ENCODE measurements at regions not wholly inside any gene's neighbourhood (a gene's known extent, or its start where the extent isn't known, plus 50 kb on each side); places are given as distances from the start of the nearest gene placed in this dataset.
"Not testable (repeated sequence)": the region's sequence is repeated elsewhere in the genome, so short reads cannot be mapped to it uniquely, and the experiment has no call there.

- no peaks in the 10 kb centered on the region for H4K20me1 ChIP-seq
- H3K27me3 ChIP-seq = peaks cover 58% of the 10 kb centered on the region
- H3K9me3 ChIP-seq = no peaks in the 10 kb centered on the region
- H3K4me1 ChIP-seq = peaks cover 10% of the 10 kb centered on the region
- H3K27ac ChIP-seq = peak overlapping the region; percentile 7; the same call in 1 of the 2 replicates
- H3K4me2 ChIP-seq = peak overlapping the region; percentile 90
- TF ChIP-seq Cebpa-rat (IDR thresholded peaks at IDR 0.05) = no peak
- H3K36me3 ChIP-seq = no peaks in the 10 kb centered on the region
- H3K9ac ChIP-seq = peak overlapping the region; percentile 48
- peak overlapping the region; percentile 78 for H3K4me3 ChIP-seq
These were observed 81.5 kb downstream of the CHRNA1 start for GRCh38 chr2:174682578-174683391.

- no peak for TF ChIP-seq Cebpa-rat (IDR thresholded peaks at IDR 0.05)
- H3K9me3 ChIP-seq = no peaks in the 10 kb centered on the region
- H3K9ac ChIP-seq = peak overlapping the region; percentile 48
- no peaks in the 10 kb centered on the region for H4K20me1 ChIP-seq
- peaks cover 10% of the 10 kb centered on the region for H3K4me1 ChIP-seq
- H3K4me3 ChIP-seq = peak overlapping the region; percentile 78
- H3K27ac ChIP-seq = peak overlapping the region; percentile 7; the same call in 1 of the 2 replicates
- peaks cover 58% of the 10 kb centered on the region for H3K27me3 ChIP-seq
- H3K36me3 ChIP-seq = no peaks in the 10 kb centered on the region
- peak overlapping the region; percentile 90 for H3K4me2 ChIP-seq
These were observed 82.2 kb downstream of the CHRNA1 start for GRCh38 chr2:174682007-174682577.

DNA sequence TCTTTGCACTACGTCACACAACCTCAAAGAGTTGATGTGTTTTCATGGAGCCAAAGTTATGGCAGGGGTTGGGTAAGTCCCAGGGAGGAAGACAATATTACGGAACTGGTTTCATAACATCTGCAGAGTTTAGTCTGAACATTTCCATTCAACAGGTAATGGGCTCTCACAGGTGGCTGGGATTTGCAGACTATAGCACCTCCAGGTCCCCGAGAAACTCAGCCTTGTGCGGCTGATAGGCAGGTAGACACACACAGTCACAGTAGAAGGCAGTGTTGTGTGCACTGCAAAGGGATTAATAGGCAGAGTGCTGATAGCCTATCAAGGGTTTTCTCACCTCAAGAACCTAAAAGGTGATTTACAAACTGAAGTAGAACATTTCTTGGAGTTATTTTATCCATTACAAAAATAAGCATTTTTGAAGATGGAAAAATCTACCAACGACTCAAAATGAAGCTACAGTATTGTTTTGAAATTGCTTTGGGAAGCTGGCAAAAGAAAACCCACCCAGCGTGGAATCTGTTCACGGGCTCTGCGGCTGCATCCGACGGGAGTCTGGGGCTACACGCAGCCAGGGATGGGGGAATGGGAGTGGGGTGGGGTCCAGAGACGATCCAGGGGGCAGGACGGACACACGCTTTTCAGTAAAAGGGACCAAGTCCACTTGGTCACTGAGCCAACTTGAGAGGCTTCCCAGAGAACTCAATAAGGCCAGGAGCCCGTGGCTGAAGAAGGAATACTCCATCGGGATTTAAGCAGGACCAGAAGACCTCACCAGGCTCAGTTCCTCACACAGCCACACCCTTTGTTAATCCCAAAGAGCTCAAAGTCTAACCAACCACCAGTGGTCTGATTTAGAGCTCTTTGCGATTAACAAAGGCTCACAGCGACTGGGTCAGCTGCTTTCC lies 82.9 kb downstream of the CHRNA1 start:
- Histone ChIP-seq H3K36me3 (no peaks in the 10 kb centered on the region), H3K27ac (no peak overlapping the region), H4K20me1 (no peaks in the 10 kb centered on the region), H3K9ac (no peak overlapping the region), H3K4me2 (peak overlapping the region; percentile 90), H3K9me3 (no peaks in the 10 kb centered on the region), H3K4me1 (peaks cover 10% of the 10 kb centered on the region), H3K4me3 (peak overlapping the region; percentile 78), H3K27me3 (peaks cover 58% of the 10 kb centered on the region)
- TF ChIP-seq Cebpa-rat (IDR thresholded peaks at IDR 0.05) = no peak

GRCh38 chr2:174680221-174680620 lies 82.6 kb upstream of the WIPF1 start:
- H3K27me3 ChIP-seq = peaks cover 58% of the 10 kb centered on the region
- no peak overlapping the region for H3K27ac ChIP-seq
- no peak overlapping the region for H3K4me3 ChIP-seq
- TF ChIP-seq Cebpa-rat (IDR thresholded peaks at IDR 0.05) = no peak
- no peaks in the 10 kb centered on the region for H3K36me3 ChIP-seq
- H4K20me1 ChIP-seq = no peaks in the 10 kb centered on the region
- no peak overlapping the region for H3K9ac ChIP-seq
- no peak overlapping the region for H3K4me2 ChIP-seq
- H3K9me3 ChIP-seq = no peaks in the 10 kb centered on the region
- H3K4me1 ChIP-seq = peaks cover 10% of the 10 kb centered on the region

DNA sequence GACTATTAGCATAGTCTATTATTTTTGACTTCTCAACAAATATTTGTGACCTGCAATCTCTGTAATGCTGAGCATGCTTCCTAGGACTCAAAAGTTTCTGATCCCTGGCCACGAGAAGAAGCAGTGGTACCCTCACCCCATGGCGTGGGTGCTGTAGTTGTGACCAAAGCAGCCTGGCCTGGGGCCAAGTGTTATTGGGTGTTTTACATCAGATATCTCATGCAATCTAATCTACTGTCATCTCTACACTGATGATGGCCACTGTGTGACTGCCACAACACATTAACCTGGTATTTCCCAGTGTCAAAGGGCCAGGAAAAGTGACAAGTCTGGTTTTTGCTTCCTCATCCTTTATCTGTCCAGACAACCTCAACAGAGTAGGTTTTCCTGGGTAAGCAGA lies 80.8 kb upstream of the WIPF1 start:
- Histone ChIP-seq H3K4me3 (no peak overlapping the region), H3K9ac (no peak overlapping the region), H3K9me3 (peaks cover 3% of the 10 kb centered on the region; the same call in 1 of the 2 replicates), H3K4me2 (no peak overlapping the region), H3K27ac (no peak overlapping the region), H3K4me1 (peaks cover 10% of the 10 kb centered on the region), H3K27me3 (peaks cover 40% of the 10 kb centered on the region), H4K20me1 (no peaks in the 10 kb centered on the region), H3K36me3 (no peaks in the 10 kb centered on the region)
- no peak for TF ChIP-seq Cebpa-rat (IDR thresholded peaks at IDR 0.05)

- Histone ChIP-seq H3K9me3 (peaks cover 30% of the 10 kb centered on the region), H3K4me1 (no peaks in the 10 kb centered on the region), H3K4me2 (no peak overlapping the region), H4K20me1 (no peaks in the 10 kb centered on the region), H3K9ac (no peak overlapping the region), H3K36me3 (no peaks in the 10 kb centered on the region), H3K27me3 (peaks cover 12% of the 10 kb centered on the region), H3K27ac (no peak overlapping the region), H3K4me3 (no peak overlapping the region)
- TF ChIP-seq Cebpa-rat (IDR thresholded peaks at IDR 0.05) = no peak
These were observed 78.0 kb upstream of the WIPF1 start for GRCh38 chr2:174675615-174676014.

DNA sequence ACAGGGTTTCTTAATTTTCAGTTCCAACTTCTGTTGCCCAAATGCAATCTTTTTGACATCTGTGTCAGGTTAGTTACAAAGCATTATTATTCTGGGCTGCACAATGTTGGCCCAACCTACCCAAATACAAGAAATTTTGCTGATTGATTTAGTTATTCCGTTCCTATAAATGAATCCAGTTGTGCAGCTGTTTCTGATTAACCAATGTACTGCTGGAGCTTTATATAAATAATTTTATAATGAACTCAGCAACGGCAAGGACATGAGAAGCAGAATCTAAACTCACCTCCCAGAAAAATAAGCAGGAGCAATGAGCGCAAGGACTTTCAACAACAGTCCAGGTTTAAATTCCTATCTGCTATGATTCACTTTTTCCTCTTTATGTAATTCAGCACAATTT lies 76.3 kb upstream of the WIPF1 start:
- Histone ChIP-seq H3K27ac (no peak overlapping the region), H3K4me1 (no peaks in the 10 kb centered on the region), H3K9me3 (peaks cover 38% of the 10 kb centered on the region), H3K4me2 (no peak overlapping the region), H3K27me3 (no peaks in the 10 kb centered on the region), H4K20me1 (no peaks in the 10 kb centered on the region), H3K9ac (no peak overlapping the region), H3K36me3 (no peaks in the 10 kb centered on the region), H3K4me3 (no peak overlapping the region)
- no peak for TF ChIP-seq Cebpa-rat (IDR thresholded peaks at IDR 0.05)

DNA sequence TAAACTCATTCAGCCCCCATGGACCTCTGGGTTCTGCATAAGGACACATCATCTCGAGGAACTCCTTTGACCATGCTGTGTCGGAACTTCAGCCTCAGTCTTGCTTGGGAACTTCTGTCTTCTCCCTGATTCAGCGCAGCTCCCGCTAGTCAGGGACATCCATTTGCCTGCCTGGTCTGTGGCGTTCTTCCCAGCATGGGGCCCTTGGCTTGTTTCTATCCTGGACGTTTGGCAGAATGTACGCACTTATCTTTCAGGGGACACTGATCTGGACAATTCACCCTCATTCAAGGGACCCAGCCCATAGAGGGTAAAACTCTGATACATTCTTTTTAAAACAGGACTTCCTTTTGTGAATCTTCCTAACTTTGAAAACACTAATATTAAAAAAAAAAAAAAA lies 75.8 kb upstream of the WIPF1 start:
- TF ChIP-seq Cebpa-rat (IDR thresholded peaks at IDR 0.05) = no peak
- Histone ChIP-seq H3K4me1 (no peaks in the 10 kb centered on the region), H3K9me3 (peaks cover 38% of the 10 kb centered on the region), H4K20me1 (no peaks in the 10 kb centered on the region), H3K4me3 (no peak overlapping the region), H3K9ac (no peak overlapping the region), H3K27me3 (no peaks in the 10 kb centered on the region), H3K36me3 (no peaks in the 10 kb centered on the region), H3K27ac (no peak overlapping the region), H3K4me2 (no peak overlapping the region)

- H3K4me3 ChIP-seq, H4K20me1 ChIP-seq, H3K27me3 ChIP-seq, H3K27ac ChIP-seq, H3K36me3 ChIP-seq, H3K4me2 ChIP-seq, H3K9ac ChIP-seq, H3K4me1 ChIP-seq: not testable (repeated sequence)
- H3K9me3 ChIP-seq = peaks cover 38% of the 10 kb centered on the region
These were observed 73.9 kb upstream of the WIPF1 start for GRCh38 chr2:174671532-174671931.

- no peak overlapping the region for H3K4me2 ChIP-seq
- no peak overlapping the region for H3K9ac ChIP-seq
- no peak overlapping the region for H3K27ac ChIP-seq
- TF ChIP-seq Cebpa-rat (IDR thresholded peaks at IDR 0.05) = no peak
- H3K4me1 ChIP-seq = no peaks in the 10 kb centered on the region
- peaks cover 38% of the 10 kb centered on the region for H3K9me3 ChIP-seq
- no peak overlapping the region for H3K4me3 ChIP-seq
- H4K20me1 ChIP-seq = no peaks in the 10 kb centered on the region
- no peaks in the 10 kb centered on the region for H3K36me3 ChIP-seq
- H3K27me3 ChIP-seq = no peaks in the 10 kb centered on the region
These were observed 72.8 kb upstream of the WIPF1 start for GRCh38 chr2:174670446-174670845.

All from BLaER1 (cell line).